ENCODE measurements at regions not wholly inside any gene's neighbourhood (a gene's known extent, or its start where the extent isn't known, plus 50 kb on each side); places are given as distances from the start of the nearest gene placed in this dataset.

DNA sequence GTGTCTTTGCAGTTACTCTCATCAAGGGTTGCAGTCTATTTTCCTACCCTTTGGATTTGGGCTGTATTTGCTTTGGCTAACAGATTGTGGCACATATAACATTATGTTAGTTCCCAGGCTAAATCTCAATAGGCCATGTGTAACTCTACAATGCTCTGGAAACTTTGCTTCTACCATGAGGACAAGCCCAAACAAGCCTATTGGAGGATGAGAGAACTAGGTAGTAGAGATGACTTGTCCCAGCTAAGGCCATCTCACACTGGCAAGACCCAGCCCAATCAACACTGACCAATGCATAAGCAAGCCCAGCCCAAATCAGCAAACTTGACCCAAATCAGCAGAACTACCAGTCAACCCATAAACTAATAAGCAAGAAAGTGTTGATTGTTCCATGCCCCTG, 311.8 kb downstream of the NDFIP2 start:
- TF ChIP-seq, protein P1, sequence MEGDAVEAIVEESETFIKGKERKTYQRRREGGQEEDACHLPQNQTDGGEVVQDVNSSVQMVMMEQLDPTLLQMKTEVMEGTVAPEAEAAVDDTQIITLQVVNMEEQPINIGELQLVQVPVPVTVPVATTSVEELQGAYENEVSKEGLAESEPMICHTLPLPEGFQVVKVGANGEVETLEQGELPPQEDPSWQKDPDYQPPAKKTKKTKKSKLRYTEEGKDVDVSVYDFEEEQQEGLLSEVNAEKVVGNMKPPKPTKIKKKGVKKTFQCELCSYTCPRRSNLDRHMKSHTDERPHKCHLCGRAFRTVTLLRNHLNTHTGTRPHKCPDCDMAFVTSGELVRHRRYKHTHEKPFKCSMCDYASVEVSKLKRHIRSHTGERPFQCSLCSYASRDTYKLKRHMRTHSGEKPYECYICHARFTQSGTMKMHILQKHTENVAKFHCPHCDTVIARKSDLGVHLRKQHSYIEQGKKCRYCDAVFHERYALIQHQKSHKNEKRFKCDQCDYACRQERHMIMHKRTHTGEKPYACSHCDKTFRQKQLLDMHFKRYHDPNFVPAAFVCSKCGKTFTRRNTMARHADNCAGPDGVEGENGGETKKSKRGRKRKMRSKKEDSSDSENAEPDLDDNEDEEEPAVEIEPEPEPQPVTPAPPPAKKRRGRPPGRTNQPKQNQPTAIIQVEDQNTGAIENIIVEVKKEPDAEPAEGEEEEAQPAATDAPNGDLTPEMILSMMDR (IDR thresholded peaks at IDR 0.05) = no peak
- TF ChIP-seq POLR2AphosphoS5 (IDR thresholded peaks at IDR 0.05) = no peak

Data from transverse colon (tissue), 4 donors.